ENCODE measurements at regions not wholly inside any gene's neighbourhood (a gene's known extent, or its start where the extent isn't known, plus 50 kb on each side); places are given as distances from the start of the nearest gene placed in this dataset.

DNA sequence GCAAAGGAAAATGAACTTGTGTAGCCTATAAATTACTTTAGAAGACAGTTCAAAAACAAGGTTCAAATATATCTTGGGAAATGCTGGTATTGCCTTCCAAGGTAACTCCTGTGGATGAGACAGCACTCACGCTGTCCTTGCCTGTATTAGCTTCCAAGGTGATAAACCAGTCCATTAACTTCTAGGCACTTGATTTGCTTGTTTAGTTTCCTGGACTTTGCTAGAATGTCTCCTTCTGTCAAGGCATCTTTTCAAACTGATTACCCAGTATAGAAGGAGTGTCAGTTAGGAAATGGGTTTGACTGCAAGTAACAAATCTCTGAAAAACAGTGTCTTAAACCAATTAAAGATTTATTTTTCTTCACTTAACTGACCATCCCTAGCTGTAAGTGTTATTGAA is 103.4 kb upstream of the SLC22A23 start:
- intact Hi-C loops (cut with DNase I), result no loop called here
- Histone ChIP-seq H3K9me3 (no peaks in the 10 kb centered on the region), H3K27ac (no peak overlapping the region), H3K4me1 (no peaks in the 10 kb centered on the region), H3K27me3 (no peaks in the 10 kb centered on the region), H3K4me3 (no peak overlapping the region), H3K36me3 (no peaks in the 10 kb centered on the region)
- ATAC-seq (no peak), DNase-seq (no peak)
- TF ChIP-seq, protein P1, sequence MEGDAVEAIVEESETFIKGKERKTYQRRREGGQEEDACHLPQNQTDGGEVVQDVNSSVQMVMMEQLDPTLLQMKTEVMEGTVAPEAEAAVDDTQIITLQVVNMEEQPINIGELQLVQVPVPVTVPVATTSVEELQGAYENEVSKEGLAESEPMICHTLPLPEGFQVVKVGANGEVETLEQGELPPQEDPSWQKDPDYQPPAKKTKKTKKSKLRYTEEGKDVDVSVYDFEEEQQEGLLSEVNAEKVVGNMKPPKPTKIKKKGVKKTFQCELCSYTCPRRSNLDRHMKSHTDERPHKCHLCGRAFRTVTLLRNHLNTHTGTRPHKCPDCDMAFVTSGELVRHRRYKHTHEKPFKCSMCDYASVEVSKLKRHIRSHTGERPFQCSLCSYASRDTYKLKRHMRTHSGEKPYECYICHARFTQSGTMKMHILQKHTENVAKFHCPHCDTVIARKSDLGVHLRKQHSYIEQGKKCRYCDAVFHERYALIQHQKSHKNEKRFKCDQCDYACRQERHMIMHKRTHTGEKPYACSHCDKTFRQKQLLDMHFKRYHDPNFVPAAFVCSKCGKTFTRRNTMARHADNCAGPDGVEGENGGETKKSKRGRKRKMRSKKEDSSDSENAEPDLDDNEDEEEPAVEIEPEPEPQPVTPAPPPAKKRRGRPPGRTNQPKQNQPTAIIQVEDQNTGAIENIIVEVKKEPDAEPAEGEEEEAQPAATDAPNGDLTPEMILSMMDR (IDR thresholded peaks at IDR 0.05), result no peak
- TF ChIP-seq POLR2A (IDR thresholded peaks at IDR 0.05), result no peak
- WGBS (ENCODE audit: insufficient coverage, low coverage, low lambda C conversion rate, missing lambda C conversion rate), result no CpG with 5 or more reads among the region's 1 CpG

DNA sequence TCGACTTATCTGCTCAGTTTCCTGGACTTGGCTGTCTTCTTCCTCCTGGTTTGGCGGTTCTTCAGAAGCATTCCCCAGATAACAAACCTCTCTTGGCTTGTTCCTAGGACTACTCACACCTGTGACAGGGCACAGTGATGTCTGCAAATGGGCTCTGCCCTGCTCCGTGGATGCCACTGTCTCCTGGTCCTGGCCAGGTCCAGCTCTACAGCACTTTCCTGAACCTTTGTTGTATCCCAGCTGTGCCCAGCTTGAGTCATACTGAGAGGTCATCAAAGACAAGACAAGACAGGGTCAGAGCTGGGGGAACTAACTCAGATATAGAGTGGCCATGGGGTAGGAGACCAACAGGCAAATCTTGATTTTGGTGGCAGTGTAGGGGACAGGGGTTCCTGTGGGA is 102.7 kb upstream of the SLC22A23 start:
- DNase-seq, result no peak
- intact Hi-C loops (cut with DNase I), result no loop called here
- no peak for TF ChIP-seq POLR2A (IDR thresholded peaks at IDR 0.05)
- Histone ChIP-seq H3K9me3 (no peaks in the 10 kb centered on the region), H3K27me3 (no peaks in the 10 kb centered on the region), H3K36me3 (no peaks in the 10 kb centered on the region), H3K4me1 (no peaks in the 10 kb centered on the region), H3K27ac (no peak overlapping the region), H3K4me3 (no peak overlapping the region)
- WGBS (ENCODE audit: insufficient coverage, low coverage, low lambda C conversion rate, missing lambda C conversion rate), result 66% methylated on average over 3 of the region's 3 CpGs
- no peak for ATAC-seq

DNA sequence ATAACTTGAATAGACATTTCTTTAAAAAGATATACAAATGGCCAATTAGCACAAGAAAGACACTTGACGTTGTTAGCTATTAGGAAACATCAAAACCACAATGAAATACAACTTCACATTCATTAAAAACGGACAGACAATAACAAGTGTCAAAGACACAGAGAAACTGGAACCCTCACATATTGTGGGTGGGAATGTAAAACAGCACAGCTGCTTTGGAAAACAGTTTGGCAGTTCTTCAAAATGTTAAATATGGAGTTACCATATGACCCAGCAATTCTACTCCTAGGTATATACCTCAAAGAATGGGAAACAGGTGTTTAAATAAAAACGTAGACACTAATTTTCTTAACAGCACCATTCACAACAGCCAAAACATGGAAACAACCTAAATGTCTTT is 100.5 kb upstream of the SLC22A23 start:
- intact Hi-C loops (cut with DNase I), result no loop called here
- Histone ChIP-seq H3K4me3 (no peak overlapping the region), H3K27me3 (no peaks in the 10 kb centered on the region), H3K36me3 (no peaks in the 10 kb centered on the region), H3K9me3 (peaks cover 0 to 4% (median 0%) of the 10 kb centered on the region in 4 donors), H3K4me1 (no peaks in the 10 kb centered on the region), H3K27ac (no peak overlapping the region)
- no peak for DNase-seq
- TF ChIP-seq POLR2A (IDR thresholded peaks at IDR 0.05), result no peak
- TF ChIP-seq, protein P1 (IDR thresholded peaks at IDR 0.05), result no peak
- no peak for ATAC-seq
- 54% methylated on average over 3 of the region's 3 CpGs for WGBS (ENCODE audit: insufficient coverage, low coverage, low lambda C conversion rate, missing lambda C conversion rate)

DNA sequence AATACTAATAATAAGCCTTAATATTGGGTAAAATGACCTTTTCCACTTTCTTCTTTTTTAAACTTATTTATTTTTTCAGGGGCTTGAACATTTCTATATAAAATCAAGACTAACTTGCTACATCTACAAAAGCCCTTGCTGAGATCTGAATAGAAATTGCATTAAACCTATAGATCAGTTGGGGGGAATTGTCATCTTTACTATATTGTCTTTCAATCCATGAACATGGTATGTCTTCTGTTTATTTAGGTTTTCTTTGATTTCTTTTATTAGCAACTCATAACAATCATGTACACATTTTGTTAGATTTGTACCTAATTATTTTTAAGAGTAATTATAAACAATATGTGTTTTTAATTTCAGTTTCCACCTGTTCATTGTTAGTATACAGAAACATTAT is 96.4 kb upstream of the SLC22A23 start:
- DNase-seq, result no peak
- no peak for TF ChIP-seq POLR2A (IDR thresholded peaks at IDR 0.05)
- TF ChIP-seq, protein P1 (IDR thresholded peaks at IDR 0.05), result no peak
- H3K27ac ChIP-seq, result no peak overlapping the region
- H3K4me3 ChIP-seq, result no peak overlapping the region
- no peaks in the 10 kb centered on the region for H3K27me3 ChIP-seq
- no peaks in the 10 kb centered on the region for H3K4me1 ChIP-seq
- peaks cover 0 to 4% (median 0%) of the 10 kb centered on the region in 4 donors for H3K9me3 ChIP-seq
- H3K36me3 ChIP-seq, result no peaks in the 10 kb centered on the region
- ATAC-seq, result no peak
- intact Hi-C loops (cut with DNase I), result no loop called here

DNA sequence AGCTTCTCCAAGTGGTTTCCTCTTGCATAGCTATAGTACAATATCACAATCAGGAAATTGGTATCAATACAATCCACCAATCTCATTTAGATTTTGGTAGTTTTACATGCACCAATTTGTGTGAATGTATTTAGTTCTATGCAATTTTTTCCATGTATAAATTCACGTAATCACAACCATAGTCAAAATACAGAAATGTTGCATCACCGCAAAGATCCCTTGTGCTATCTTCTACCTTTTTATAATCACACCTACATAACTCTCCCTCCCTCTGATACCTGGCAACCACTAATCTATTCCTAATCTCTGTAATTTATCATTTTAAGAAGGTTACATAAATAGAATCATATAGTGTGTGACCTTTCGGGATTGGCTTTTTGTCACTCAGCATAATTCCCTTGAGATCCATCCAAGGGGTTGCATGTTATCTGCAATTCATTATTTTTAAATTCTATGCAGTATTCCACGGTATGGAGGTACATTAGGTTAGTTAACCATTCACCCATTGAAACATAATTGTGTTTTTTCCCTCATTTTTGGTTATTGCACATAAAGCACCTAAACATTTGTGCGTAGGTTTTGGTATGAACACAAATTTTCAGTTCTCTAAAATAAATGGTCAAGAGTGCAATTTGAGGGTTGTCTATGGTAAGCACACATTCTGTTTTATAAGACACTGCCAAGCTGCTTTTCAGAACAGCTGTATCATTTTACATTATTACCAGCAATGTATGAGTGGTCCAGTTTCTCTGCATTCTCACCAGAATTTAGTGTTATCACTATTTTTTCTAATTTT is 95.1 kb upstream of the SLC22A23 start:
- no peak for ATAC-seq
- WGBS (ENCODE audit: insufficient coverage, low coverage, low lambda C conversion rate, missing lambda C conversion rate), result 72% methylated on average over 5 of the region's 5 CpGs
- intact Hi-C loops (cut with DNase I), result no loop called here
- Histone ChIP-seq H3K4me1 (no peaks in the 10 kb centered on the region), H3K27ac (no peak overlapping the region), H3K27me3 (no peaks in the 10 kb centered on the region), H3K4me3 (no peak overlapping the region), H3K9me3 (peaks cover 0 to 4% (median 0%) of the 10 kb centered on the region in 4 donors), H3K36me3 (no peaks in the 10 kb centered on the region)
- no peak for DNase-seq
- TF ChIP-seq, protein P1 (IDR thresholded peaks at IDR 0.05), result no peak
- TF ChIP-seq POLR2A (IDR thresholded peaks at IDR 0.05), result no peak
